IMR-90 (cell line): ENCODE measurements at regions not wholly inside any gene's neighbourhood (a gene's known extent, or its start where the extent isn't known, plus 50 kb on each side); places are given as distances from the start of the nearest gene placed in this dataset.

Experiments
- ATAC-seq: fragments of 200-7000 bp; cut with Tn5 transposase; 2 replicates; pipeline ENCODE4 v1.9.1; 2020; ENCODE audit warnings: low read depth, mild to moderate bottlenecking, moderate library complexity
- BruUV-seq: library from RNA; stranded (reverse); fragments of 400-500 nt; replicated peaks from 2 replicates; lab custom pipeline; 2021; lab: Mats Ljungman, UMichigan
- CTCF ChIA-PET: fragments of 300-600 bp; formaldehyde crosslinking; extraction: SDS; loops from one replicate; lab custom pipeline; 2021; ENCODE audit warnings: antibody characterized with exemption; lab: Yijun Ruan, JAX
- POLR2A ChIA-PET: fragments of 300-600 bp; sonication (Branson Sonifier 250); formaldehyde crosslinking; loops from one replicate; lab custom pipeline; 2022; ENCODE audit warnings: antibody characterized with exemption; ENCODE audit not compliant: unreplicated experiment; lab: Charles Lee
- DNase-seq: peaks from one replicate; pipeline ENCODE4 v3.0.0; 2013
- H2AFZ ChIP-seq: replicated peaks from 2 replicates; pipeline ENCODE3; 2013; ENCODE audit warnings: low read length, mild to moderate bottlenecking; ENCODE audit not compliant: poor library complexity
- H2AK5ac ChIP-seq: 2 replicates; pipeline ENCODE4 v1.6.1; 2013; ENCODE audit warnings: low read depth, low read length, inconsistent platforms
- H2AK9ac ChIP-seq: replicated peaks from 2 replicates; pipeline ENCODE3; 2013; ENCODE audit warnings: mild to moderate bottlenecking, low read depth, low read length, moderate library complexity; ENCODE audit not compliant: poor library complexity
- H2BK120ac ChIP-seq: 2 replicates; pipeline ENCODE4 v1.6.1; 2013; ENCODE audit warnings: low read depth, low read length, inconsistent platforms
- H2BK15ac ChIP-seq: 3 replicates; pipeline ENCODE4 v1.6.1; 2013; ENCODE audit warnings: low read depth, low read length, inconsistent platforms
- H2BK20ac ChIP-seq: 2 replicates; pipeline ENCODE4 v1.6.1; 2013; ENCODE audit warnings: low read depth, mild to moderate bottlenecking, inconsistent platforms, low read length, moderate library complexity
- H2BK5ac ChIP-seq: 2 replicates; pipeline ENCODE4 v1.6.1; 2013; ENCODE audit warnings: mild to moderate bottlenecking, low read depth, low read length, inconsistent platforms; ENCODE audit not compliant: poor library complexity, severe bottlenecking
- H3K14ac ChIP-seq: replicated peaks from 2 replicates; pipeline ENCODE4 v1.6.1; 2013; ENCODE audit warnings: low read depth, low read length, inconsistent platforms
- H3K18ac ChIP-seq: 2 replicates; pipeline ENCODE4 v1.6.1; 2013; ENCODE audit warnings: low read depth, low read length, control low read depth
- H3K23ac ChIP-seq: 2 replicates; pipeline ENCODE4 v1.6.1; 2013; ENCODE audit warnings: low read depth, low read length, inconsistent platforms
- H3K27ac ChIP-seq: 2 replicates; pipeline ENCODE4 v1.5.1; 2013; ENCODE audit warnings: mild to moderate bottlenecking, control low read depth, low read length; ENCODE audit not compliant: insufficient read depth
- H3K27me3 ChIP-seq: 2 replicates; pipeline ENCODE4 v1.6.1; 2013; ENCODE audit warnings: low read length; ENCODE audit not compliant: control insufficient read depth, insufficient read depth
- H3K36me3 ChIP-seq: 2 replicates; pipeline ENCODE4 v1.6.1; 2013; ENCODE audit warnings: low read length, mixed read lengths; ENCODE audit not compliant: control insufficient read depth, insufficient read depth
- H3K4ac ChIP-seq: 2 replicates; pipeline ENCODE4 v1.6.1; 2013; ENCODE audit warnings: low read depth, low read length, inconsistent platforms
- H3K4me1 ChIP-seq: 2 replicates; pipeline ENCODE4 v1.6.1; 2013; ENCODE audit warnings: low read length, mixed read lengths; ENCODE audit not compliant: control insufficient read depth, insufficient read depth
- H3K4me2 ChIP-seq: 2 replicates; pipeline ENCODE4 v1.6.1; 2013; ENCODE audit warnings: low read depth, mild to moderate bottlenecking, control low read depth, low read length, moderate library complexity
- H3K4me3 ChIP-seq: 2 replicates; pipeline ENCODE4 v1.5.1; 2013; ENCODE audit warnings: low read depth, mild to moderate bottlenecking, control low read depth, low read length, moderate library complexity; ENCODE audit not compliant: insufficient read depth
- H3K56ac ChIP-seq: 2 replicates; pipeline ENCODE4 v1.6.1; 2013; ENCODE audit warnings: low read length, inconsistent platforms; ENCODE audit not compliant: insufficient read depth; ENCODE audit errors: extremely low read depth
- H3K79me1 ChIP-seq, 2 experiments: 2 replicates each; pipeline ENCODE4 v1.6.1; 2013; ENCODE audit warnings: low read length in 2 of 2, inconsistent platforms in 1 of 2, low read depth in 1 of 2
- H3K9ac ChIP-seq: 2 replicates; pipeline ENCODE4 v1.6.1; 2013; ENCODE audit warnings: low read depth, low read length, control low read depth
- H3K9me1 ChIP-seq: 2 replicates; pipeline ENCODE4 v1.6.1; 2013; ENCODE audit warnings: low read length, inconsistent platforms; ENCODE audit not compliant: insufficient read depth
- H3K9me3 ChIP-seq: 2 replicates; pipeline ENCODE4 v1.6.1; 2013; ENCODE audit warnings: low read length; ENCODE audit not compliant: control insufficient read depth, insufficient read depth
- H4K20me1 ChIP-seq: 2 replicates; pipeline ENCODE4 v1.6.1; 2013; ENCODE audit warnings: low read length, inconsistent platforms; ENCODE audit not compliant: insufficient read depth
- H4K5ac ChIP-seq: 2 replicates; pipeline ENCODE4 v1.6.1; 2013; ENCODE audit warnings: mild to moderate bottlenecking, low read depth, low read length, control low read depth
- H4K8ac ChIP-seq, 2 experiments: 2 replicates each; pipeline ENCODE4 v1.6.1; 2013; ENCODE audit warnings: low read depth in 2 of 2, low read length in 2 of 2, control low read depth in 1 of 2, inconsistent platforms in 1 of 2
- H4K91ac ChIP-seq: 2 replicates; pipeline ENCODE4 v1.6.1; 2013; ENCODE audit warnings: low read depth, low read length, inconsistent platforms; ENCODE audit not compliant: insufficient read depth
- BHLHE40 ChIP-seq: fragments of 150-350 bp; IDR thresholded peaks from 2 replicates; pipeline ENCODE4 v1.6.1; 2016; ENCODE audit warnings: mild to moderate bottlenecking, low read depth, low read length
- CEBPB ChIP-seq: IDR thresholded peaks from 2 replicates; pipeline ENCODE4 v1.6.1; 2012; ENCODE audit warnings: low read depth, low read length, improper control_type of control experiment
- CHD1 ChIP-seq: IDR thresholded peaks from 2 replicates; pipeline ENCODE4 v1.6.1; 2012; ENCODE audit warnings: low read depth, low read length, improper control_type of control experiment
- CTCF ChIP-seq: conservative IDR thresholded peaks from 2 replicates; pipeline ENCODE4 v1.5.1; 2012; ENCODE audit warnings: mild to moderate bottlenecking, low read depth, low read length, improper control_type of control experiment
- FOS ChIP-seq: fragments of 150-350 bp; IDR thresholded peaks from 2 replicates; pipeline ENCODE4 v1.6.1; 2016; ENCODE audit warnings: low read depth, low read length
- MAFK ChIP-seq: IDR thresholded peaks from 2 replicates; pipeline ENCODE4 v1.6.1; 2012; ENCODE audit warnings: low read depth, low read length, improper control_type of control experiment
- MAZ ChIP-seq: IDR thresholded peaks from 2 replicates; pipeline ENCODE4 v1.6.1; 2012; ENCODE audit warnings: low read depth, mild to moderate bottlenecking, low read length, improper control_type of control experiment, moderate library complexity, borderline replicate concordance
- MXI1 ChIP-seq: IDR thresholded peaks from 2 replicates; pipeline ENCODE4 v1.6.1; 2012; ENCODE audit warnings: low read depth, mild to moderate bottlenecking, low read length, moderate library complexity, borderline replicate concordance
- NFE2L2 ChIP-seq: fragments of 150-350 bp; IDR thresholded peaks from 2 replicates; pipeline ENCODE4 v1.6.1; 2016; ENCODE audit warnings: low read depth, mild to moderate bottlenecking, low read length
- POLR2A ChIP-seq: IDR thresholded peaks from 2 replicates; pipeline ENCODE4 v1.6.1; 2012; ENCODE audit warnings: mild to moderate bottlenecking, low read depth, low read length
- RAD21 ChIP-seq: IDR thresholded peaks from 2 replicates; pipeline ENCODE4 v1.6.1; 2012; ENCODE audit warnings: low read length, improper control_type of control experiment
- RCOR1 ChIP-seq: IDR thresholded peaks from 2 replicates; pipeline ENCODE4 v1.6.1; 2012; ENCODE audit warnings: mild to moderate bottlenecking, low read length, improper control_type of control experiment; ENCODE audit not compliant: insufficient replicate concordance
- RFX5 ChIP-seq: IDR thresholded peaks from 2 replicates; pipeline ENCODE4 v1.8.0; 2012; ENCODE audit warnings: low read depth, mild to moderate bottlenecking, low read length, moderate library complexity
- SMC3 ChIP-seq: fragments of 150-350 bp; IDR thresholded peaks from 2 replicates; pipeline ENCODE4 v1.6.1; 2016; ENCODE audit warnings: low read depth, mild to moderate bottlenecking, antibody characterized with exemption, low read length, moderate library complexity
- WGBS, 2 experiments: methylation state at CpG; one replicate each; pipeline versions ENCODE4 v1.1.5 to v1.1.7; 2013; ENCODE audit warnings: missing lambda C conversion rate in 2 of 2; ENCODE audit not compliant: insufficient read length in 1 of 2; ENCODE audit errors: extremely low coverage in 2 of 2; 5-methylcytosine and 5-hydroxymethylcytosine counted together
- dilution Hi-C: fragments of 300-500 bp; cut with HindIII; formaldehyde crosslinking; loops from one replicate; pipeline ENCODE4 v1.14.3; 2018; ENCODE audit warnings: low sequenced_read_pairs; ENCODE audit not compliant: unreplicated experiment
- in situ Hi-C: fragments of 300-500 bp; cut with MboI; formaldehyde crosslinking; loops from 3 replicates; pipeline ENCODE4 v1.14.3; 2019; ENCODE audit warnings: low sequenced_read_pairs, inconsistent platforms, mixed read lengths
- intact Hi-C: fragments of 100-400 bp; cut with micrococcal nuclease; formaldehyde crosslinking; loops from 2 replicates; pipeline ENCODE4 v1.10.0; 2022
- TF ChIP-seq, protein P1 (sequence below): fragments of 150-350 bp; IDR thresholded peaks from 2 replicates; pipeline ENCODE4 v1.6.1; 2017; ENCODE audit warnings: mild to moderate bottlenecking, antibody characterized with exemption, low read length, low read depth
- TF ChIP-seq, protein P2 (sequence below): fragments of 150-350 bp; IDR thresholded peaks from 2 replicates; pipeline ENCODE4 v1.6.1; 2016; ENCODE audit warnings: low read depth, mild to moderate bottlenecking, low read length, moderate library complexity, borderline replicate concordance

DNA sequence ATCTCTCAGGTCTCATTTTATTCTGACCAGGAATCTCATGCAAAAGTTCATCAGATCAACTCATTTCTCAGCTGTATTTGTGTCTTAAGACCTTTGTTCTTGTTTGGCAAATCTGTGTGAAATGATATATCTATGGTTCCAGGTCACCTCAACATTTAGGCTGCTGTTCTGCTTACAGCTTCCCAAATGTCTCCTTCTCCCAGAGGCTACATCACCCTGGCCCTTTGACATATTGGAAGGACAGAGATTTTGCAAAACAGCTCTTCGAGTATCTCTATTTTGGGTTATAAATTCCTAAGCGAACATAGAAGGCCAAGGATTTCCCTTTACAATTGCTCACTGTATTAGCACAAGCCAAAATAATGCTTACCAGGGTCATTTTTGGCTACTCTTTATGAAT lies 57.5 kb upstream of the GIMD1 start:
- H4K20me1 ChIP-seq: no peaks in the 10 kb centered on the region
- H3K9ac ChIP-seq: no peak overlapping the region
- H2BK5ac ChIP-seq: no peak overlapping the region
- ChIA-PET POLR2A (no interaction called here), CTCF (no interaction called here)
- no peaks in the 10 kb centered on the region for H3K9me3 ChIP-seq
- H3K18ac ChIP-seq: no peak overlapping the region
- no peaks in the 10 kb centered on the region for H3K9me1 ChIP-seq
- BruUV-seq: no TSS peak
- no peak overlapping the region for H3K56ac ChIP-seq
- no peak overlapping the region for H3K23ac ChIP-seq
- H2BK20ac ChIP-seq: no peak overlapping the region
- H3K4ac ChIP-seq: no peak overlapping the region
- ATAC-seq (no peak), DNase-seq (no peak)
- in situ Hi-C loops: no loop called here
- H3K4me2 ChIP-seq: no peak overlapping the region
- H4K91ac ChIP-seq: no peak overlapping the region
- no CpG with 5 or more reads among the region's 2 CpGs for WGBS, 2 experiments
- dilution Hi-C loops: no loop called here
- no peak overlapping the region for H3K27ac ChIP-seq
- H2AFZ ChIP-seq: no peak overlapping the region
- H3K27me3 ChIP-seq: no peaks in the 10 kb centered on the region
- no peaks in the 10 kb centered on the region for H3K36me3 ChIP-seq
- no peak overlapping the region for H4K5ac ChIP-seq
- no peak overlapping the region for H3K4me3 ChIP-seq
- TF ChIP-seq CEBPB: no peak
- no peak for TF ChIP-seq NFE2L2
- TF ChIP-seq SMC3: no peak
- TF ChIP-seq RAD21: no peak
- no peak for TF ChIP-seq BHLHE40
- TF ChIP-seq RCOR1: no peak
- TF ChIP-seq MXI1: no peak
- TF ChIP-seq, protein P1, sequence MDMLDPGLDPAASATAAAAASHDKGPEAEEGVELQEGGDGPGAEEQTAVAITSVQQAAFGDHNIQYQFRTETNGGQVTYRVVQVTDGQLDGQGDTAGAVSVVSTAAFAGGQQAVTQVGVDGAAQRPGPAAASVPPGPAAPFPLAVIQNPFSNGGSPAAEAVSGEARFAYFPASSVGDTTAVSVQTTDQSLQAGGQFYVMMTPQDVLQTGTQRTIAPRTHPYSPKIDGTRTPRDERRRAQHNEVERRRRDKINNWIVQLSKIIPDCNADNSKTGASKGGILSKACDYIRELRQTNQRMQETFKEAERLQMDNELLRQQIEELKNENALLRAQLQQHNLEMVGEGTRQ: no peak
- TF ChIP-seq CHD1: no peak
- TF ChIP-seq POLR2A: no peak
- no peak for TF ChIP-seq FOS
- no peak for TF ChIP-seq CTCF
- TF ChIP-seq RFX5: no peak
- TF ChIP-seq MAZ: no peak
- TF ChIP-seq, protein P2, sequence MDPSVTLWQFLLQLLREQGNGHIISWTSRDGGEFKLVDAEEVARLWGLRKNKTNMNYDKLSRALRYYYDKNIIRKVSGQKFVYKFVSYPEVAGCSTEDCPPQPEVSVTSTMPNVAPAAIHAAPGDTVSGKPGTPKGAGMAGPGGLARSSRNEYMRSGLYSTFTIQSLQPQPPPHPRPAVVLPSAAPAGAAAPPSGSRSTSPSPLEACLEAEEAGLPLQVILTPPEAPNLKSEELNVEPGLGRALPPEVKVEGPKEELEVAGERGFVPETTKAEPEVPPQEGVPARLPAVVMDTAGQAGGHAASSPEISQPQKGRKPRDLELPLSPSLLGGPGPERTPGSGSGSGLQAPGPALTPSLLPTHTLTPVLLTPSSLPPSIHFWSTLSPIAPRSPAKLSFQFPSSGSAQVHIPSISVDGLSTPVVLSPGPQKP: no peak
- TF ChIP-seq MAFK: no peak
- no peak overlapping the region for H2AK9ac ChIP-seq
- no peak overlapping the region for H2BK15ac ChIP-seq
- H4K8ac ChIP-seq: no peak overlapping the region
- H3K79me1 ChIP-seq: no peaks in the 10 kb centered on the region
- H3K14ac ChIP-seq: no peak overlapping the region
- H2BK120ac ChIP-seq: no peak overlapping the region
- no peak overlapping the region for H2AK5ac ChIP-seq
- intact Hi-C loops: no loop called here
- peaks cover 3% of the 10 kb centered on the region; the same call in 1 of the 2 replicates for H3K4me1 ChIP-seq
